ENCODE measurements at regions not wholly inside any gene's neighbourhood (a gene's known extent, or its start where the extent isn't known, plus 50 kb on each side); places are given as distances from the start of the nearest gene placed in this dataset.

GRCh38 chr2:53504507-53504906, 263.1 kb upstream of the CHAC2 start:
- POLR2A ChIA-PET, result no interaction called here
- no peak overlapping the region for H3K27ac ChIP-seq (ENCODE audit: low read depth, low read length)
- no peaks in the 10 kb centered on the region for H3K27me3 ChIP-seq (ENCODE audit: control insufficient read depth, insufficient read depth, low read length)
- DNase-seq (ENCODE audit: low read depth, low spot score), result no peak
- no peak for TF ChIP-seq CTCF (IDR thresholded peaks at IDR 0.05; ENCODE audit: low read depth, low read length)
- peaks cover 5% of the 10 kb centered on the region; the same call in 1 of the 2 replicates for H3K9me3 ChIP-seq (ENCODE audit: control insufficient read depth, insufficient read depth, low read length)
- H3K4me3 ChIP-seq (ENCODE audit: low read depth, low read length), result no peak overlapping the region
- CTCF ChIA-PET, result no interaction called here

GRCh38 chr2:53500181-53500580, 267.4 kb upstream of the CHAC2 start:
- CTCF ChIA-PET, result no interaction called here
- POLR2A ChIA-PET, result no interaction called here
- no peak for DNase-seq (ENCODE audit: low read depth, low spot score)

GRCh38 chr2:53498210-53498609, 269.4 kb upstream of the CHAC2 start:
- H3K27ac ChIP-seq (ENCODE audit: low read depth, low read length), result peak overlapping the region; percentile 32
- no peaks in the 10 kb centered on the region for H3K9me3 ChIP-seq (ENCODE audit: control insufficient read depth, insufficient read depth, low read length)
- H3K4me3 ChIP-seq (ENCODE audit: low read depth, low read length), result no peak overlapping the region
- H3K27me3 ChIP-seq (ENCODE audit: control insufficient read depth, insufficient read depth, low read length), result no peaks in the 10 kb centered on the region
- CTCF ChIA-PET, result no interaction called here
- POLR2A ChIA-PET, result interaction anchor here (0.5 to 0.6 kb wide), 2 partner anchors 131 to 463 kb away, joined by 4 read pairs; no protein-coding TSS in a partner anchor
- no peak for TF ChIP-seq CTCF (IDR thresholded peaks at IDR 0.05; ENCODE audit: low read depth, low read length)
- DNase-seq (ENCODE audit: low read depth, low spot score), result peak; percentile 70

More at GRCh38 chr2:53500181-53500580, 267.4 kb upstream of the CHAC2 start:
- Histone ChIP-seq H3K27ac (ENCODE audit: low read depth, low read length) (no peak overlapping the region), H3K9me3 (ENCODE audit: control insufficient read depth, insufficient read depth, low read length) (no peaks in the 10 kb centered on the region), H3K4me3 (ENCODE audit: low read depth, low read length) (no peak overlapping the region), H3K27me3 (ENCODE audit: control insufficient read depth, insufficient read depth, low read length) (no peaks in the 10 kb centered on the region)
- no peak for TF ChIP-seq CTCF (IDR thresholded peaks at IDR 0.05; ENCODE audit: low read depth, low read length)

GRCh38 chr2:53497020-53497419, 270.6 kb upstream of the CHAC2 start:
- no peaks in the 10 kb centered on the region for H3K27me3 ChIP-seq (ENCODE audit: control insufficient read depth, insufficient read depth, low read length)
- DNase-seq (ENCODE audit: low read depth, low spot score), result no peak
- TF ChIP-seq CTCF (IDR thresholded peaks at IDR 0.05; ENCODE audit: low read depth, low read length), result no peak

GRCh38 chr2:53493210-53493609, 274.4 kb upstream of the CHAC2 start:
- POLR2A ChIA-PET, result no interaction called here
- no peaks in the 10 kb centered on the region for H3K9me3 ChIP-seq (ENCODE audit: control insufficient read depth, insufficient read depth, low read length)
- no peak overlapping the region for H3K27ac ChIP-seq (ENCODE audit: low read depth, low read length)
- CTCF ChIA-PET, result no interaction called here
- no peak for TF ChIP-seq CTCF (IDR thresholded peaks at IDR 0.05; ENCODE audit: low read depth, low read length)
- H3K27me3 ChIP-seq (ENCODE audit: control insufficient read depth, insufficient read depth, low read length), result no peaks in the 10 kb centered on the region
- H3K4me3 ChIP-seq (ENCODE audit: low read depth, low read length), result no peak overlapping the region
- DNase-seq (ENCODE audit: low read depth, low spot score), result no peak

More at GRCh38 chr2:53497020-53497419, 270.6 kb upstream of the CHAC2 start:
- no peak overlapping the region for H3K27ac ChIP-seq (ENCODE audit: low read depth, low read length)
- no peak overlapping the region for H3K4me3 ChIP-seq (ENCODE audit: low read depth, low read length)
- no peaks in the 10 kb centered on the region for H3K9me3 ChIP-seq (ENCODE audit: control insufficient read depth, insufficient read depth, low read length)
- CTCF ChIA-PET, result no interaction called here
- POLR2A ChIA-PET, result no interaction called here

All from AG04450 (cell line).